Panc1 (cell line): ENCODE measurements at regions not wholly inside any gene's neighbourhood (a gene's known extent, or its start where the extent isn't known, plus 50 kb on each side); places are given as distances from the start of the nearest gene placed in this dataset.
"Not testable (repeated sequence)": the region's sequence is repeated elsewhere in the genome, so short reads cannot be mapped to it uniquely, and the experiment has no call there.

Experiments used
- POLR2AphosphoS5 ChIP-seq: IDR thresholded peaks from 2 replicates; pipeline ENCODE4 v1.6.1; 2012; ENCODE audit warnings: mild to moderate bottlenecking, low read depth, low read length, moderate library complexity
- SIN3A ChIP-seq: IDR thresholded peaks from 2 replicates; pipeline ENCODE4 v1.6.1; 2012; ENCODE audit warnings: low read depth, mild to moderate bottlenecking, low read length, moderate library complexity, borderline replicate concordance; ENCODE audit not compliant: insufficient read depth
- TF ChIP-seq, protein P1 (sequence below): fragments of 450-650 bp; IDR thresholded peaks from 2 replicates; pipeline ENCODE4 v1.5.1; 2017; ENCODE audit warnings: mild to moderate bottlenecking
- TF ChIP-seq, protein P2 (sequence below), 2 experiments: IDR thresholded peaks; 2 replicates each; pipeline ENCODE4 v1.6.1; 2011 to 2012; ENCODE audit warnings: low read depth in 2 of 2, control low read depth in 1 of 2, low read length in 1 of 2, mild to moderate bottlenecking in 1 of 2, moderate library complexity in 1 of 2; ENCODE audit not compliant: insufficient read depth in 1 of 2

- TF ChIP-seq POLR2AphosphoS5, SIN3A: not testable (repeated sequence)
- TF ChIP-seq, protein P1, sequence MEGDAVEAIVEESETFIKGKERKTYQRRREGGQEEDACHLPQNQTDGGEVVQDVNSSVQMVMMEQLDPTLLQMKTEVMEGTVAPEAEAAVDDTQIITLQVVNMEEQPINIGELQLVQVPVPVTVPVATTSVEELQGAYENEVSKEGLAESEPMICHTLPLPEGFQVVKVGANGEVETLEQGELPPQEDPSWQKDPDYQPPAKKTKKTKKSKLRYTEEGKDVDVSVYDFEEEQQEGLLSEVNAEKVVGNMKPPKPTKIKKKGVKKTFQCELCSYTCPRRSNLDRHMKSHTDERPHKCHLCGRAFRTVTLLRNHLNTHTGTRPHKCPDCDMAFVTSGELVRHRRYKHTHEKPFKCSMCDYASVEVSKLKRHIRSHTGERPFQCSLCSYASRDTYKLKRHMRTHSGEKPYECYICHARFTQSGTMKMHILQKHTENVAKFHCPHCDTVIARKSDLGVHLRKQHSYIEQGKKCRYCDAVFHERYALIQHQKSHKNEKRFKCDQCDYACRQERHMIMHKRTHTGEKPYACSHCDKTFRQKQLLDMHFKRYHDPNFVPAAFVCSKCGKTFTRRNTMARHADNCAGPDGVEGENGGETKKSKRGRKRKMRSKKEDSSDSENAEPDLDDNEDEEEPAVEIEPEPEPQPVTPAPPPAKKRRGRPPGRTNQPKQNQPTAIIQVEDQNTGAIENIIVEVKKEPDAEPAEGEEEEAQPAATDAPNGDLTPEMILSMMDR: not testable (repeated sequence)
- TF ChIP-seq, protein P2, sequence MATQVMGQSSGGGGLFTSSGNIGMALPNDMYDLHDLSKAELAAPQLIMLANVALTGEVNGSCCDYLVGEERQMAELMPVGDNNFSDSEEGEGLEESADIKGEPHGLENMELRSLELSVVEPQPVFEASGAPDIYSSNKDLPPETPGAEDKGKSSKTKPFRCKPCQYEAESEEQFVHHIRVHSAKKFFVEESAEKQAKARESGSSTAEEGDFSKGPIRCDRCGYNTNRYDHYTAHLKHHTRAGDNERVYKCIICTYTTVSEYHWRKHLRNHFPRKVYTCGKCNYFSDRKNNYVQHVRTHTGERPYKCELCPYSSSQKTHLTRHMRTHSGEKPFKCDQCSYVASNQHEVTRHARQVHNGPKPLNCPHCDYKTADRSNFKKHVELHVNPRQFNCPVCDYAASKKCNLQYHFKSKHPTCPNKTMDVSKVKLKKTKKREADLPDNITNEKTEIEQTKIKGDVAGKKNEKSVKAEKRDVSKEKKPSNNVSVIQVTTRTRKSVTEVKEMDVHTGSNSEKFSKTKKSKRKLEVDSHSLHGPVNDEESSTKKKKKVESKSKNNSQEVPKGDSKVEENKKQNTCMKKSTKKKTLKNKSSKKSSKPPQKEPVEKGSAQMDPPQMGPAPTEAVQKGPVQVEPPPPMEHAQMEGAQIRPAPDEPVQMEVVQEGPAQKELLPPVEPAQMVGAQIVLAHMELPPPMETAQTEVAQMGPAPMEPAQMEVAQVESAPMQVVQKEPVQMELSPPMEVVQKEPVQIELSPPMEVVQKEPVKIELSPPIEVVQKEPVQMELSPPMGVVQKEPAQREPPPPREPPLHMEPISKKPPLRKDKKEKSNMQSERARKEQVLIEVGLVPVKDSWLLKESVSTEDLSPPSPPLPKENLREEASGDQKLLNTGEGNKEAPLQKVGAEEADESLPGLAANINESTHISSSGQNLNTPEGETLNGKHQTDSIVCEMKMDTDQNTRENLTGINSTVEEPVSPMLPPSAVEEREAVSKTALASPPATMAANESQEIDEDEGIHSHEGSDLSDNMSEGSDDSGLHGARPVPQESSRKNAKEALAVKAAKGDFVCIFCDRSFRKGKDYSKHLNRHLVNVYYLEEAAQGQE (IDR thresholded peaks at IDR 0.05; ENCODE audit: insufficient read depth in 1 of 2, low read depth in 2 of 2, low read length in 1 of 2): not testable (repeated sequence)
Observed at GRCh38 chr21:7777289-7777688, 2744.1 kb upstream of the TPTE start.
